PC-9 (cell line): ENCODE measurements at regions not wholly inside any gene's neighbourhood (a gene's known extent, or its start where the extent isn't known, plus 50 kb on each side); places are given as distances from the start of the nearest gene placed in this dataset.

Experiments
- BruUV-seq: library from RNA; stranded (reverse); fragments of 400-500 nt; replicated peaks from 2 replicates; lab custom pipeline; 2021; lab: Mats Ljungman, UMichigan
- CTCF ChIA-PET: fragments of 300-600 bp; sonication (Branson Sonifier 250); formaldehyde crosslinking; loops from one replicate; lab custom pipeline; 2022; ENCODE audit warnings: antibody characterized with exemption; lab: Charles Lee
- POLR2A ChIA-PET: fragments of 300-600 bp; sonication (Branson Sonifier 250); formaldehyde crosslinking; loops from one replicate; lab custom pipeline; 2022; ENCODE audit warnings: antibody characterized with exemption; ENCODE audit not compliant: unreplicated experiment; lab: Charles Lee
- DNase-seq, 2 experiments: peaks; one replicate each; pipeline versions ENCODE4 v3.0.0 to v3.0.0-alpha.2; 2015 to 2022; ENCODE audit warnings: mixed read lengths in 1 of 2
- H2AFZ ChIP-seq: fragments of 200-600 bp; sonication (generic); 2 replicates; pipeline ENCODE4 v1.8.1; 2017; ENCODE audit warnings: antibody characterized with exemption
- H3F3A ChIP-seq: fragments of 200-600 bp; sonication (generic); 2 replicates; pipeline ENCODE4 v1.8.1; 2017; ENCODE audit warnings: antibody characterized with exemption, mild to moderate bottlenecking, low read depth; ENCODE audit not compliant: insufficient read depth
- H3K27ac ChIP-seq: fragments of 200-600 bp; sonication (generic); 2 replicates; pipeline ENCODE4 v1.6.1; 2016; ENCODE audit warnings: mixed run types
- H3K27me3 ChIP-seq: fragments of 200-600 bp; sonication (generic); 2 replicates; pipeline ENCODE4 v1.6.1; 2016; ENCODE audit warnings: low read depth, mixed run types; ENCODE audit not compliant: insufficient read depth
- H3K36me3 ChIP-seq: fragments of 200-600 bp; sonication (generic); 2 replicates; pipeline ENCODE4 v1.6.1; 2016; ENCODE audit warnings: low read depth, mixed run types
- H3K4me1 ChIP-seq: fragments of 200-600 bp; sonication (generic); replicated peaks from 2 replicates; pipeline ENCODE4 v1.6.1; 2016; ENCODE audit warnings: mixed run types; ENCODE audit not compliant: insufficient read depth
- H3K4me2 ChIP-seq: fragments of 200-600 bp; sonication (generic); 2 replicates; pipeline ENCODE4 v1.6.1; 2017; ENCODE audit warnings: mixed run types
- H3K4me3 ChIP-seq: fragments of 200-600 bp; sonication (generic); 2 replicates; pipeline ENCODE4 v1.6.1; 2016; ENCODE audit warnings: mixed run types
- H3K79me2 ChIP-seq: fragments of 200-600 bp; sonication (generic); 2 replicates; pipeline ENCODE4 v1.6.1; 2017; ENCODE audit warnings: low read depth, mixed run types
- H3K9me2 ChIP-seq: fragments of 200-600 bp; sonication (generic); 2 replicates; pipeline ENCODE4 v1.8.1; 2017; ENCODE audit warnings: mild to moderate bottlenecking; ENCODE audit not compliant: insufficient read depth
- H3K9me3 ChIP-seq: fragments of 200-600 bp; sonication (generic); 2 replicates; pipeline ENCODE4 v1.8.1; 2016; ENCODE audit warnings: low read depth; ENCODE audit not compliant: insufficient read depth
- H4K20me1 ChIP-seq: fragments of 200-600 bp; sonication (generic); 2 replicates; pipeline ENCODE4 v1.8.1; 2017; ENCODE audit not compliant: insufficient read depth
- CTCF ChIP-seq: fragments of 200-600 bp; sonication (generic); conservative IDR thresholded peaks from 2 replicates; pipeline ENCODE4 v1.6.1; 2017; ENCODE audit warnings: mixed run types, antibody characterized with exemption, mild to moderate bottlenecking, moderate library complexity
- EZH2 ChIP-seq: fragments of 200-600 bp; sonication (generic); IDR thresholded peaks from 2 replicates; pipeline ENCODE4 v1.8.0; 2017; ENCODE audit warnings: antibody characterized with exemption, low read depth
- intact Hi-C: fragments of 100-400 bp; cut with micrococcal nuclease; formaldehyde crosslinking; loops from one replicate; pipeline ENCODE4 v1.10.0; 2022; ENCODE audit not compliant: unreplicated experiment

DNA sequence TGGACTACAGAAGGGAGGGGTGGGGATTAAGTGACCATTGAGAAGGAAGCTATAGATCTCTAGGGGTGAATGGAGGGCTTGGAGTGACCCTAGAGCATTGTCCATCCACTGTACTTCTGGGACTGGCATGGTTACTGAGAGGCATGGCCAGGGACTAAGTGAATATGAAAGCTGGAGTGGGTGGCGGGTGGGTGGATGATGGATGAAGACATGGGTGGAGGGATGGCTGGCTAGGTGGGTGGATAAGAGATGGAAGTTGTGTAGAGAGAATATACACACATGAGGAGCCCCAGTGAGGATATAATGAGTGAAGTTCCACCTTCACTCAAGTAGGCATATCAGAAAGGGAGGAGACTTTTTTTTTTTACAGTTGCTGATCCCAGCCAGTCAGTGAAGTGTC lies 65.5 kb upstream of the NRXN3 start:
- H3K4me1 ChIP-seq = no peaks in the 10 kb centered on the region
- H3K27me3 ChIP-seq = peaks cover 38% of the 10 kb centered on the region
- no peak for DNase-seq
- ChIA-PET POLR2A (no interaction called here), CTCF (no interaction called here)
- H3K9me2 ChIP-seq = no peaks in the 10 kb centered on the region; the same call in 1 of the 2 replicates
- H2AFZ ChIP-seq = no peak overlapping the region
- no peaks in the 10 kb centered on the region for H3K79me2 ChIP-seq
- intact Hi-C loops = no loop called here
- no peaks in the 10 kb centered on the region for H3F3A ChIP-seq
- H3K27ac ChIP-seq = no peak overlapping the region
- TF ChIP-seq CTCF (no peak), EZH2 (no peak)
- no peaks in the 10 kb centered on the region for H3K36me3 ChIP-seq
- H3K9me3 ChIP-seq = no peaks in the 10 kb centered on the region; the same call in 1 of the 2 replicates
- no TSS peak for BruUV-seq
- no peak overlapping the region for H3K4me3 ChIP-seq
- no peak overlapping the region for H3K4me2 ChIP-seq
- no peaks in the 10 kb centered on the region; the same call in 1 of the 2 replicates for H4K20me1 ChIP-seq

GRCh38 chr14:78106381-78106780 lies 63.8 kb upstream of the NRXN3 start:
- Histone ChIP-seq H3K27ac (no peak overlapping the region), H4K20me1 (no peaks in the 10 kb centered on the region; the same call in 1 of the 2 replicates), H2AFZ (no peak overlapping the region), H3K4me1 (no peaks in the 10 kb centered on the region), H3K27me3 (peaks cover 50% of the 10 kb centered on the region), H3K4me2 (no peak overlapping the region), H3K9me3 (no peaks in the 10 kb centered on the region; the same call in 1 of the 2 replicates), H3K9me2 (no peaks in the 10 kb centered on the region; the same call in 1 of the 2 replicates), H3K36me3 (no peaks in the 10 kb centered on the region), H3K4me3 (no peak overlapping the region), H3F3A (no peaks in the 10 kb centered on the region), H3K79me2 (no peaks in the 10 kb centered on the region)
- BruUV-seq = no TSS peak
- intact Hi-C loops = no loop called here
- DNase-seq = no peak
- CTCF ChIA-PET = no interaction called here
- POLR2A ChIA-PET = no interaction called here
- TF ChIP-seq EZH2 (no peak), CTCF (no peak)

DNA sequence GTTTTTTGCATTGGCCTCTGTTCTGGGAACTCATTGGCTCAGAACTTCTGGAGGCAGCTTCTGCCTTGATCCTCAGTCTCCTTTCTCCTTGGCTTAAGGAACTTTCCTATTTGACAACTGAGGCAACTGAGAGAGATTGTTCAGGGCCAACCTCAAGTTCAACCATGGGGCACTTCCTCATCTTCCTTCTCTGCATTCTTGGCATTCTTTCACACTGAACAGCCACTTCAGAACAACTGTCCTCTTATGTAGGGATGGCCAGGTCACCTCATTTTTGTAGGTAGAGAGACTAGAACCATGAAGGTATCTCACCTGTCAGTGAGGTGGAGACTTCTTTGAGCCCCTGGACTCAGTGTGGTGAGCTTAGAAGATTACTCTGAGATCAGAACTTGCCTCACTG lies 63.0 kb upstream of the NRXN3 start:
- Histone ChIP-seq H3K79me2 (no peaks in the 10 kb centered on the region), H3K27ac (no peak overlapping the region), H3K9me3 (no peaks in the 10 kb centered on the region; the same call in 1 of the 2 replicates), H3F3A (no peaks in the 10 kb centered on the region), H3K9me2 (no peaks in the 10 kb centered on the region; the same call in 1 of the 2 replicates), H2AFZ (no peak overlapping the region), H3K4me1 (no peaks in the 10 kb centered on the region), H3K36me3 (no peaks in the 10 kb centered on the region), H3K27me3 (peaks cover 58% of the 10 kb centered on the region), H4K20me1 (no peaks in the 10 kb centered on the region; the same call in 1 of the 2 replicates), H3K4me3 (no peak overlapping the region), H3K4me2 (no peak overlapping the region)
- ChIA-PET POLR2A (no interaction called here), CTCF (no interaction called here)
- TF ChIP-seq EZH2 (no peak), CTCF (no peak)
- intact Hi-C loops = no loop called here
- BruUV-seq = no TSS peak
- DNase-seq = no peak
